GM18520 (cell line): ENCODE measurements at regions not wholly inside any gene's neighbourhood (a gene's known extent, or its start where the extent isn't known, plus 50 kb on each side); places are given as distances from the start of the nearest gene placed in this dataset.
A peak's percentile ranks its signal among the peaks of the same experiment; 100 is the strongest.
"Not testable (repeated sequence)": the region's sequence is repeated elsewhere in the genome, so short reads cannot be mapped to it uniquely, and the experiment has no call there.

ENCODE experiments used
- ATAC-seq: cut with Tn5 transposase; IDR thresholded peaks from one replicate; pipeline ENCODE4 v1.9.1; 2021; ENCODE audit not compliant: unreplicated experiment

DNA sequence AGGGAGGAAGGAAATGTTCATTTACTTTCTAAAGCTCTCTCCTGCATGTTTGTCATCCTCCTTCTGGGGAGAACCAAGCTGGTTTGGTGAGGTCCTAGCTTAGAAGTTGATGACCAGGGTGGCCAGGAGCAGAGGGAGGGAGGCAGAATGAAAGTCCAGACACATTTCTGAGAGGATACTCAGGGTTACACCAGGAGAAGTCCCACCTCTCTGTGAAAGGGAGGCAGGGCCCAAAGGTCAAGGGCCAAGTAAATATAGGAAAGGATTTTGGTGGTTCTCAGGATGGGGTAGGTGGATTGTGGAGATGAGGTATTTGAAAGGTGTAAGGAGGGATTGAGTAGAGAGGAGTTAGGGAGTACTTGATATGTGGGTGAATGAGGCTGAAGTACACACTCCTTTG lies 58.0 kb upstream of the FBXO11 start:
- ATAC-seq = no peak

DNA sequence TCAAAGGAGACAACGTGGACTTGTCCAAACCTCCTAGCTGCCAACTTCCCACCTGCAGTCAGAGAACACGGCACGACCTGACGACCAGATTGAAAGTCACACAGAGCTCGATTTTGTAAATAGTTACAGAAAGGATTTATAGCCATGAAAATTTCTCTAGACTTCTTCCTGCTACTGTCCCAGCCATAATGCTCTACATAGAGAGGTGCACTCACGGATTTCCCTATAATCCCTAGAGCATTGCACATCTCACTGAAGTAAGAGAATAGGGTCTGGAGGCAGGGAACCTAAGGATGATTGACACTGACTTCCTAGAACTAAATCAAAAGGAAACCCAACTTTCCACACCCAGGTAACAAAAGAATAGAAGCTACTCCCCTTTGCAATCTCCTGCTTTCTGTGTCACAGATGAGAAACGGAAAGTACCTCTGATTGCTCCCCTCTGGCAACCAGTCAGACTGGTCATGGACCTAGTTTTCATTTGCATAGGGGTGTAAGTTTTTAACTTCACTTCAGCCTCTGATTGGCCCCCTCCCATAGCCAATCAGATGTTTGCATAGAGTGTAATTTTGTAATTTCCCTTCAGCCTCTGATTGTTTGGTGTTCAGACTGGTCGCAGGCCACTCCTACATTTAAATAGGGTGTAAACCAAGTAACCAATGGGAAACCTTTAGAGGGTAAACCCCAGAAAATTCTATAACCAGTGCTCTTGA lies 58.6 kb upstream of the FBXO11 start:
- peak; percentile 40 for ATAC-seq

DNA sequence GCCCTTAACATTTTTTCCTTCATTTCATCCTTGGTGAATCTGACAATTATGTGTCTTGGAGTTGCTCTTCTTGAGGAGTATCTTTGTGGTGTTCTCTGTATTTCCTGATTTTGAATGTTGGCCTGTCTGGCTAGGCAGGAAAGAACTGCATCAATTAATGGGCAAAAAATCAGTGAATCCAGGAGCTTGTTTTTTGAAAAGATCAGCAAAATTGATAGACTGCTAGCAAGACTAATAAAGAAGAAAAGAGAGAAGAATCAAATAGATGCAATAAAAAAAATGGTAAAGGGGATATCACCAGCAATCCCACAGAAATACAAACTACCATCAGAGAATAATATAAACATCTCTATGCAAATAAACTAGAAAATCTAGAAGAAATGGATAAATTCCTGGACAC lies 70.4 kb upstream of the FBXO11 start:
- ATAC-seq = not testable (repeated sequence)

DNA sequence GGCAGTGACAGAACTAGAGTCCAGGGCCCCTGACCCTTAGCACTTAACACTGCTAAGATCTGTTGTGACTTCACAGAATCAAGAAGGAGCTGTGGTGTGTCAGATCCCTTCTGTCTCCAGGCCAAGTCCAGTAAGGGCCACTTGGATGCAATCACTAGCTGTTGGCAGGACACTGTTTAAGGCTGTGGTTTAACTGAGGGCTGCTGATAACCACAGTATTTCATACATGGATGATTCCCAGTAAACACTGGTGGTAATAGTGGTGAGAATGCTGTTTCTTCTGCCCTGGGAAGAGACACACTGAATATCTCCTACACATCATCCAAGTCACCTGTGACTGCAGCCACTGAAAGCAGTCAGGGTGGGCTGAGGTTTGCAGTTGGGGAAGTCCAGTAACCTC lies 77.7 kb upstream of the FBXO11 start:
- ATAC-seq = no peak

DNA sequence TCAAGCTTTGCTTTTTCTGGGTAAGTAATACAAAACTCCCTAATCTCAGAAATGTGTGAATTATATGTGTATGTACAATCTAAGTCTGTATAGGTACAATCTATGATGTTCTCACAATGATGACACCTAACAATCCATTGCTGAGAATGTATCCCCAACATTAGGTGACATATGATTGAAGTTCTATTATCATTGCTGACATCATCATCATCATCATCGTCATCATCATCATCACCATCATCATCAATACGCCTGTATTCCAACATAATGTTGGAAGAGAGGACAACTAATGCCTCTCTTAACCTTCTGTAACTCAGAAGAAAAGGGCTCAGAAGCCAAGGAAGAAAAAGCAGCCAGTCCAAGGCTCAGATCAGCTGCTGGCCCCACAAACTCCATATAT lies 84.2 kb upstream of the FBXO11 start:
- no peak for ATAC-seq

DNA sequence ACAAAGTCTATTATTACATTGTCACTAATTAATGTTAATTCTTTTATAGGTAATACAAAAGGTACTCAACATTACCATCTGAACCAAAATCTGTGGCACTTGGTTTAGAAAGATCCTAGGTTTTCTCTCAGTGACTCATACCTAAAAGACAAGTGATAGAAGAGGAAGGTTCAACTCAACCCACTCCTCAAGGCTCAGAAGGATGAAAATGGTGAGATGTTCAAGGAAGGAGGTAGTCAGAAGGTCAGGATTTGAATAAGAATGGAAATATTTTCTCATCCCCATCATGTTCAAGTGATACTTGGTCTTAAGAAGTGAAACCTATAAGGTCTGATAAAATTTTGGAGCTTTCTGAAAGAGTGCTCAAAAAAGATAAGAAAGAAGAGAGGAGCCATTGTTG lies 86.4 kb upstream of the FBXO11 start:
- no peak for ATAC-seq

DNA sequence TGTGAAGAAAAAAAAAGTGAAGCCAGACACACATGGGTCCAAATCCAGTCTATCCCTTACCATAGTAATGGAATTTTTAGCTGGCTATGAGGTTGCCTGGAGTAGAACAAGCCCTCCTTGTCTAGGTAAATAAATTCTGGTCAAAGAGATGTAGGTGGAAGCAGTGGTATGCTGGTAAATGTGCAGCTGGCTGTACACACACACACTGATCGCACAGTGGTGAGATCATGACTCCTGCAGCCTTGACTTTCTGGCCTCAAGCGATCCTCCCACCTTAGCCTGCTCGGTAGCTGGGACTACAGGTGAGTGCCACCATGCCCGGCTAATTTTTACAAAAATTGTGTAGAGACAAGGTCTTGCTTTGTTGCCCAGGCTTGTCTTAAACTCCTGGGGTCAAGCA lies 90.5 kb upstream of the FBXO11 start:
- ATAC-seq = no peak

DNA sequence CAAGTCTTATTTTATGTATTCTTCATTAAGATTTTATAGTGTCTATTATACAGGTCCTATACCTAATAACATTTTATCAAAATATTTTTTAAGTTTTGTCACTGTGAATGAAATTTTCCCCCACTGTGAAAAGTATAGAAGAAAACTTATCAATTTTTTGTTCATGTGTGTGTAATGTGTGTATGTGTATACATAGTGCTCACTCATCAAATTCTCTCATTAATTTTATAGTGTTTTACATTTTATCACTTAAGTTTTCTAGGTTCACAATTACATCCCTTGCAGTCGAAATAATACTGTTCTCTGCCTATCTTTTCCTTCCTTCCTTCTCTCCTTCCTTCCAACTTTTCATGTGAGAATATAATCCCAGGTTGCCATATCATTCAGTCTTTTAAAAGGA lies 93.2 kb upstream of the FBXO11 start:
- ATAC-seq = no peak

DNA sequence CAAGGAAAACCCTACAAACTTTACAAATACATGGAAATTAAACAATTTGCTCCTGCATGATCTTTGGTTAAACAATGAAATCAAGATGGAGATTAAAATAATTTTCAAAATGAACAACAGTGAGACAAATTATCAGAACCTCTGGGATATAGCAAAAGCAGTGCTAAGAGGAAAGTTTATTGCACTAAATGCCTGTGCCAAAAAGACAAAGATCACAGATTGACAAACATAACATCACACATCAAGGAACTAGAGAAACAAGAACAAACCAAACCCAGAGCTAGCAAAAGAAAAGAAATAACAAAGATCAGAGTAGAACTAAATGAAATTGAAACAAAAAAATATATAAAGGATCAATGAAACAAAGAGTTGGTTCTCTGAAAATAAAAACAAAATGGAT lies 95.2 kb upstream of the FBXO11 start:
- no peak for ATAC-seq

DNA sequence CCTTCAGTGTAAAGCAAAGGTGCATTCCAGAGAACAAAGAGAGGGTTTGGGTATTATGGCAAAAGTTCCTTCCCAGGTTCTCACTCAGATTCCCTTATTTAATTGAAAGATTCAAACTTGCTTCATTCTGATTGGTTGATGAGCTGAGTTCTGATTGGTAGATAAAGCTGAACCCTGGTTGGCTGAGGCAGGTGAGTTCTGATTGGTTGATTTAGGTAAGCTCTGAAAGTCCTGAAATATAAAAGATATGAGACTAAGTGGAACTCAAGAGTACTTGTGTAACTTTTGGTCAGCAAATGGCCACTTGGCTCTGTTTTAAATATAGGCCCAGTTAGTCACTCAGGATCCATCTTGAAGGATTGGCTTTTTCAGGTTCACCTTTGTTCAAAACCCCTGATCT lies 99.8 kb upstream of the FBXO11 start:
- no peak for ATAC-seq

DNA sequence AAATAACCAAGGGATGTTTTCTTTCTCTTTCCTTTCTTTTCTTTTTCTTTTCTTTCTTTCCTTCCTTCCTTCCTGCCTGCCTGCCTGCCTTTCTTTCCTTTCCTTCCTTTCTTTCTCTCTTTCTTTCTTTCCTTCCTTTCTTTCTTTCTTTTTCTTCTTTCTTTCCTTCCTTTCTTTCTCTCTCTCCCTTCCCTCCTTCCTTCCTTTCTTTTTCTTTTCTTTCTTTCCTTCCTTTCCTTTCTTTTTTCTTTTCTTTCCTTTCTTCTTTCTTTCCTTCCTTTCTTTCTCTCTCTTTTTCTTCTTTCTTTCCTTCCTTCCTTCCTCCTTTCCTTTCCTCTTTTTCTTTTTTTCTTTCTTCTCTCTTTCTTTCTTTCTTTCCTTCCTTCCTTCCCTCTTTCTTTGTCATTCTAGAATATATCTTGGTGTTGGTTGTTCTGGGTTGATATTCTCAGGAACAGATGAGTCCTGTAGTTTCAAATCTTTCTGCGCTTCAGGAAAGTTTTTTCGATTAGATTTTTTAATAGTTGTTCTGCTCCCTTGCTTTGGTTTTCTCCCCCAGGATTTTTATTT lies 101.5 kb upstream of the FBXO11 start:
- no peak for ATAC-seq

DNA sequence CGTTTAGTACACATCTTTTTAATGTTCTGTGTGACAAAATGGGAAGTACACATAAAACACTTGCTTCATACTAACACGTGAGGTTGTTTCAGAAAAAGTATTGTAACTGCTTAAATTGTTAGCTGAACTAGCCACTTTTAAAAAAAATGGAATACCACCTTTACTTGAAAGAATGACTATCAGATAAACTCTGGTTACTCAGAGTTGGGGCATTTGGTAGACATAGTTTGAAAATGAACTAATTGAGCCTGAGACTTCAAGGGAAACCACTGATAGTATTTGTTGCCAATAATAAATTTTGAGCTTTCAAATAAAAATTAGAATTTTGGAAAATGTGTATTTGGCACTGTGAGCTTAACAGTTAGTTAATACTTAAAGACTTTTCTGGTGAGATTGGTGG lies 103.0 kb upstream of the FBXO11 start:
- ATAC-seq = no peak

DNA sequence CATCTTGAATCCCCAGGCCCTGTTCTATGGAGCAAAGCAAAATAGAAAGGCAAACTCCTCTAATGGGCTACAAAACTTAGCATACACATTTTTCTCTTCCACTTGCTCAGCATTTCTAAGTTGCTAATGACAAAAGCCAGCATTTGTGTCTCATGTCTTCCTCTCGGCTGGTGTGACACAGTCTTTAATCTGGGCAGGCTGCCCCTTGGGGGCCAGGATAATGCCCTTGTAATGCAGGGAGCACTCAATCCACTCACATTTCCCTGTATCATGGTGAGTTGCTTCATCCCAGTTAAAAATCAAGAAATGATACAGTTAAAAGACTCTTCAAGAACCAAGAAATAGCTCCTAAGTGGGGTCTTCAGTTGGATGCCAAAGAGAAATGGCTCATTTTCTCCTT lies 109.1 kb upstream of the FBXO11 start:
- ATAC-seq = no peak

DNA sequence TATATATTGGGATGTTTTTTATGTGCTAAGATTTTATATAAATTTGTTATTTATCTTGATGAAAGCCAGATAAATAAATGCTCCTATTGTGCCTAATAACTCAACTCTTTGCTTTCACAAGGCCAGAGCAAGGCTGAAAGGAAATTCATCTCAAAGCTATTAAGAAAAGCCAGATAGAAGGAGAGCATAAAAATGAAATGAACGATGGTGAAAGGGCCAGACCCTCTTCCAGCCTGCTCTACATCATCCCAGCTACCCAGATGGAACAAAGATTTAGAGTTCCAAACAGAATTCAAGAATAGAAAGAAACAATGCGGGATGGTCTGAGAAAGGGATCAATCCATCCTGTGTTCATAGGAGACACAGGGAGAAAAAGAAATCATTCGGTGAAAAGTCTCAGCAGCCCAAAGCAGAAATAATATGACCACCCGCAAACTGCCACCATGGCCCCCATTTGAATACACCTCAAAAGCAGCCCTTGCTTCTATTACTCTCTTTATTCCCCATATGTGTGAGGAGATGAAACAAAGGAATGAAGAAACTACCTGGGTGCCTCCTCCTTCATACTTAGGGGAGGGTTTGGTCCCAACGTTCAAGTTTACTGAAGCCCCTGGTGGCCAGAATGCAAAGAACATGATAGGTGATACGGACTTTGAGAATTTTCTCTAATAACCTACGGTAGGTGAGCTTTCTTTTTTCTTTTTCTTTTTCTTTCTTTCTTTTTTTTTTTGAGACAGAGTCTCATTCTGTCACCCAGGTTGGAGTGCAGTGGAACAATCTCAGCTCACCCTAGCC lies 110.1 kb upstream of the FBXO11 start:
- no peak for ATAC-seq

DNA sequence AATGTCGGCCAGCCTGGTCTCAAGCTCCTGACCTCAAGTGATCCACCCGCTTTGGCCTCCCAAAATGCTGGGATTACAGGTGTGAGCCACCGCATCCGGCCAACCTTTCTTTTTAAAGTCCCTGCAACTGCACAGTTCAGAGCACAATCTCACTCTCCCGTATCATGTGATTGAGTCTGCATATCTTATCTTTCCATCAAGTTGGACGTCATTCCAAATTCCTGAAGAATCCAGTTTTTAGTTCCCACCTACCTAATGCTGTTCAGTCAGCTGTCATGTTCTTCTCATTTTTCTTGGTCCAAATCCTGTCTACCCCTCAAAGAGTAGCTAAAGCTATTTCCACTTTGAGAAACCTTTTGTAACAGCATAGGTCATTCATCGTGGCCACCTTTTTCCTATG lies 110.8 kb upstream of the FBXO11 start:
- ATAC-seq = no peak

DNA sequence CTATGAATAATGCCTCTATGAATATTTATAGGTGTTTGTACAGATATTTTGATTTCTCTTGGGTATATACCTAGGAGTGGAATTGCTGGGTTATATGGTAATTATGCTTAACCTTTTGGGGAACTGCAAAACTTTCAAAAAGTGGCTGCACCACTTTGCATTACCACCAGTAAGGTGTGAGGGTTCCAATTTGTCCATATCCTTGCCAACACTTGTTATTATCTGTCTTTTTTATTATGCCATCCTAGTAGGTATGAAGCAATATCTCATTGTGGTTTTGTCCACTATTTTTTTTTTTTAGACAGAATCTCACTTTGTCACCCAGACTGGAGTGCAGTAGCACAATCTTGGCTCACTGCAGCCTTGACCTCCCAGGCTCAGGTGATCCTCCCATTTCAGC lies 112.2 kb upstream of the FBXO11 start:
- no peak for ATAC-seq

DNA sequence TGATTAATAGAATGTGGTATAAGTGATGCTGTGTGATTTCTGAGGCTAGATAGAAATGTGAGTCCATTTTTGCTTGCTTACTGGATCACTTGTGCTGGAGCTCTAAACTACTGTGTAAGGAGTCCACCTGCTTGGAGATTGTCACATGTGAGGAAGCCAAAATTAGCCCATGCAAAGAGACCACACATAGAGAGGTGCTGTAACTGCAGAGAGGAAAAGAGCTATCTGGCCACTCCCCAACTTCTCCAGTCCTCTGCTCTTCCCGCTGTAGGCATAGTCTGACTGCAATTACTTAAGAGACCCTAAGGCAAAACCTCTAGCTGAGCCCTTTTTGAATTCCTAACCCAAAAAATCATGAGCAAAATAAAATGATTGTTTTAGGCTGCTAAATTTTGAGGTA lies 120.6 kb upstream of the FBXO11 start:
- ATAC-seq = no peak

DNA sequence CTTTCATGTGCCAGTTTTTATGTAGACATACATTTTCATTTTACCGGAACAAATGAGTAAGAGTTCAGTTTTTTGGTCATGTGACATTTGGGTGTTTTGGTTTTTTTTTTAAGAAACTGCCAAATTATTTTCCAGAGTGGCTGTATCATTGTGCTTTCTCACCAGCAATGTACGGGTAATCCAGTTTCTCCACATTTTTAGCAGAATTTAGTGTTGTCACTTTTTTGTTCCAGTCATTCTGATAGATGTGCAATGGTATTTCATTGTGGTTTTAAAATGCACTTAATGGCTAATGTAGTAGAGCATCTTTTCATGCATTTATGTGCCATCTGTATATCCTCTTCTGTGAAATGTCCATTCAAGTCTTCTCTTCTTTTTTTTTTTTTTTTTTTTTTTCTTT lies 126.5 kb upstream of the FBXO11 start:
- no peak for ATAC-seq

DNA sequence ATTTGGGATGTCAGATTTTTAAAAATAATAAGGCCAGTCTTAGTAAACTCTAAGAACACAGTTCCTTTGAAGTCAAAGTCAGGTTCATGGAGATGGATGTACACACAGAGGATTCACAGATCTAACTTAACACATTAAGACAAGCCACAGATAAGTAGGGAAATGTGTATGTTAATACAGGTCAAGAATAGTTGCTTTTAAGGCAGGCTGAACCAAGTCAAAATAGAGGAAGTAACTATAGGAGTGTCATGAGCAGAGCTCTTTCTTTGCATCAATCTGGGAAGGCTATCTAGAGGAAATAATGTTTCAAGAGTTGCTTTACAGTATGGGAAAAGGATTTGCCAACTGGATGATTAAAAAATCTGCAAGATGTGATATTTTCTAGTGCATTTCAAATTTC lies 128.0 kb upstream of the FBXO11 start:
- ATAC-seq = no peak

DNA sequence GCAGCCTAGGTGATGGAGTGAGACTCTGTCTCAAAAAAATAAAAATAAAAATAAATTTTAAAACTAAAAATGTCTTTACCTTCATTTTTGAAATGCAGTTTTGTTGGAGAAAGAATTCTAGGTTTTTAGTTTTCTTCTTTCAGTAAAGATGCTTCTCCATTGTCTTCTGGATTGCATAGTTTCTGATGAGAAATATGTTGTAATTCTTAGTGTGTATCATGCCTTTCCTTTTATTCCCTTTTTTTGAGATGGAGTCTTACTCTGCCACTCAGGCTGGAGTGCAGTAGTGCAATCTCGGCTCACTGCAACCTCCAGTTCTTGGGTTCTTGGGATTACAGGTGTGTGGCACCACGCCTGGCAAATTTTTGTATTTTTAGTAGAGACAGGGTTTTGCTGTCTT lies 130.0 kb upstream of the FBXO11 start:
- no peak for ATAC-seq

DNA sequence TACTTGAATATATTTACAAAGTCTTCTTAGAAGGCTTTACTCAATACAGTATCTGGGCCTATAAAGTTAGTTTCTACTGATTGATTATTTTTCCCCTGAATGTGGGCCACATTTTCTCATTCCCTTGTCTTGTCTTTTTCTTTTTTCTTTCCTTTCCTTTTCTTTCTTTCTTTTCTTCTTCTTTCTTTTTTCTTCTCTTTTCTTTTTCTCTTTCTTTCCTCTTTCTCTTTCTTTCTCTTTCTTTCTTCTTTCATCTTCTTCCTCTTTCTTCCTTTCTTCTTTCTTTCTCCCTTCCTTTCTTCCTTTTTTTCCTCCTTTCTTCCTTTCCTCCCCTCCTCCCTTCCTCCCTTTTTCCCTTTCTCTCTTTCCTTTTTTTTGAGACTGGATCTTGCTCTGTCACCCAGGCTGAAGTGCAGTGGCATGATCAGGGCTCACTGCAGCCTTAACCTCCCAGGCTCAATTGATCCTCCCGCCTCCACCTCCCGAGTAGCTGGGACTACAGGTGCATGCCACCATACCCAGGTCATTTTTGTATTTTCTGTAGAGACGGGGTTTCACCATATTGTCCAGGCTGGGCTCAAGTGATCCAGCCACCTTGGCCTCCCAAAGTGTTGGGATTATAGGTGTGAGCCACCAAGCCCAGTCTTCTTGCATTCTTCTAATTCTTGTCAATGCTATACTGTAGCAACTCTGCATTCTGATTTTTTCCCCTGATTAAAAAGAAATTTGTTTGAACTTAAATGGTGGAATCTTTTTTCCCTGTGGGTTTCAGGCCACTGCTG lies 133.1 kb upstream of the FBXO11 start:
- no peak for ATAC-seq
